SU-DHL-6 (cell line): ENCODE measurements at regions not wholly inside any gene's neighbourhood (a gene's known extent, or its start where the extent isn't known, plus 50 kb on each side); places are given as distances from the start of the nearest gene placed in this dataset.

Experiments
- H2AFZ ChIP-seq: fragments of 200-600 bp; sonication (generic); 2 replicates; pipeline ENCODE4 v1.6.1; 2014; ENCODE audit warnings: low read depth, mild to moderate bottlenecking, moderate library complexity, mixed read lengths, antibody characterized with exemption, low read length; ENCODE audit not compliant: severe bottlenecking
- H3F3A ChIP-seq: fragments of 200-600 bp; shearing (Covaris generic); 2 replicates; pipeline ENCODE4 v1.6.0; 2016; ENCODE audit warnings: antibody characterized with exemption, mild to moderate bottlenecking; ENCODE audit not compliant: insufficient read depth
- H3K27ac ChIP-seq: fragments of 200-600 bp; sonication (generic); 2 replicates; pipeline ENCODE4 v1.5.1; 2016; ENCODE audit warnings: low read depth, mild to moderate bottlenecking, low read length, moderate library complexity, mixed read lengths
- H3K27me3 ChIP-seq: fragments of 200-600 bp; sonication (generic), shearing (Covaris generic); 2 replicates; pipeline ENCODE4 v1.6.0; 2014; ENCODE audit warnings: mild to moderate bottlenecking, low read length
- H3K36me3 ChIP-seq: fragments of 200-600 bp; sonication (generic); 2 replicates; pipeline ENCODE4 v1.6.1; 2014; ENCODE audit warnings: mild to moderate bottlenecking, low read length, mixed read lengths
- H3K4me2 ChIP-seq: fragments of 300-600, 200-600 bp; shearing (Covaris generic), sonication (generic); 2 replicates; pipeline ENCODE4 v1.6.0; 2014; ENCODE audit warnings: low read length, low read depth, mild to moderate bottlenecking; ENCODE audit not compliant: poor library complexity, severe bottlenecking
- H3K4me3 ChIP-seq: fragments of 200-600 bp; sonication (generic); 2 replicates; pipeline ENCODE4 v1.5.1; 2014; ENCODE audit warnings: antibody characterized with exemption, low read length, mild to moderate bottlenecking, mixed read lengths; ENCODE audit not compliant: insufficient read depth, poor library complexity, severe bottlenecking
- H3K79me2 ChIP-seq: fragments of 200-600 bp; sonication (generic); 2 replicates; pipeline ENCODE4 v1.6.1; 2014; ENCODE audit warnings: mild to moderate bottlenecking, low read length, moderate library complexity; ENCODE audit not compliant: insufficient read depth
- H3K9ac ChIP-seq: fragments of 200-600 bp; sonication (generic); 2 replicates; pipeline ENCODE4 v1.7.0; 2014; ENCODE audit warnings: mild to moderate bottlenecking, low read length
- H3K9me2 ChIP-seq: fragments of 200-600 bp; sonication (generic); replicated peaks from 2 replicates; pipeline ENCODE4 v1.6.1; 2014; ENCODE audit warnings: low read length; ENCODE audit not compliant: insufficient read depth
- H3K9me3 ChIP-seq: fragments of 200-600 bp; sonication (generic); 2 replicates; pipeline ENCODE4 v1.6.1; 2014; ENCODE audit warnings: low read length, mixed read lengths; ENCODE audit not compliant: insufficient read depth
- H4K20me1 ChIP-seq: fragments of 200-600 bp; sonication (generic); 2 replicates; pipeline ENCODE4 v1.6.1; 2014; ENCODE audit warnings: low read depth, mild to moderate bottlenecking, antibody characterized with exemption, low read length, moderate library complexity, mixed read lengths
- CTCF ChIP-seq: fragments of 200-600 bp; sonication (generic); IDR thresholded peaks from one replicate; pipeline ENCODE4 v1.5.1; 2017; ENCODE audit warnings: antibody characterized with exemption, mild to moderate bottlenecking, low read length, moderate library complexity; ENCODE audit not compliant: insufficient read depth, poor library complexity, severe bottlenecking
- EZH2phosphoT487 ChIP-seq: fragments of 200-600 bp; sonication (generic), shearing (Covaris generic); conservative IDR thresholded peaks from 2 replicates; pipeline ENCODE4 v1.6.1; 2018; ENCODE audit warnings: mild to moderate bottlenecking, antibody characterized with exemption, low read length, moderate library complexity, mixed read lengths

DNA sequence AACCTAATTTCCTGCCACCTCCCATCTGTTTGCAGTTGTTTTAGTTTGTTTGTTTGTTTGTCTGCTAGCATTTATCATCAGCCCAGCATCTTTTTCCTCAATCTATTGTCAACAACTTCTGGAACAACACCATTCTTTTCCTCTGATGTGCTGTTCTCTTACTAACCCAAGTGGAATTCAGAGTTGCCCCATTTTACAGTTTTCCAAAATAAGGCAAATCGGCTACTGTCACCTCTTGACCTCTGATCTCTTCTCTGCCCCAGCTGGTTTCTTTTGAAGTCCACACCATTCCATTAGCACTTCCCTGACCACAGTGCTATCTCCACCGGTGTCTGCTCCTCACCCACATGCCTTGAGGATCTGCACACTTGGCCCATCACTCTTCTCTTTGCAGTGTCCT is 102.4 kb downstream of the EFNB2 start:
- Histone ChIP-seq H3K4me2 (no peak overlapping the region), H4K20me1 (no peaks in the 10 kb centered on the region), H3K27me3 (no peaks in the 10 kb centered on the region), H3K9me2 (no peaks in the 10 kb centered on the region), H3K79me2 (no peaks in the 10 kb centered on the region), H3K36me3 (no peaks in the 10 kb centered on the region), H3K9me3 (no peaks in the 10 kb centered on the region), H2AFZ (no peak overlapping the region), H3K27ac (no peak overlapping the region), H3F3A (no peaks in the 10 kb centered on the region), H3K9ac (no peak overlapping the region), H3K4me3 (no peak overlapping the region)
- TF ChIP-seq CTCF (no peak), EZH2phosphoT487 (no peak)

GRCh38 chr13:106432636-106433035 is 102.8 kb downstream of the EFNB2 start:
- no peaks in the 10 kb centered on the region for H3K36me3 ChIP-seq
- no peaks in the 10 kb centered on the region for H3K9me3 ChIP-seq
- no peak overlapping the region for H3K4me3 ChIP-seq
- H3K27ac ChIP-seq, result no peak overlapping the region
- no peaks in the 10 kb centered on the region for H3K79me2 ChIP-seq
- no peaks in the 10 kb centered on the region for H3K27me3 ChIP-seq
- H4K20me1 ChIP-seq, result no peaks in the 10 kb centered on the region
- no peak overlapping the region for H2AFZ ChIP-seq
- no peaks in the 10 kb centered on the region for H3F3A ChIP-seq
- no peaks in the 10 kb centered on the region for H3K9me2 ChIP-seq
- TF ChIP-seq EZH2phosphoT487, result no peak
- no peak for TF ChIP-seq CTCF
- H3K4me2 ChIP-seq, result no peak overlapping the region
- H3K9ac ChIP-seq, result no peak overlapping the region

DNA sequence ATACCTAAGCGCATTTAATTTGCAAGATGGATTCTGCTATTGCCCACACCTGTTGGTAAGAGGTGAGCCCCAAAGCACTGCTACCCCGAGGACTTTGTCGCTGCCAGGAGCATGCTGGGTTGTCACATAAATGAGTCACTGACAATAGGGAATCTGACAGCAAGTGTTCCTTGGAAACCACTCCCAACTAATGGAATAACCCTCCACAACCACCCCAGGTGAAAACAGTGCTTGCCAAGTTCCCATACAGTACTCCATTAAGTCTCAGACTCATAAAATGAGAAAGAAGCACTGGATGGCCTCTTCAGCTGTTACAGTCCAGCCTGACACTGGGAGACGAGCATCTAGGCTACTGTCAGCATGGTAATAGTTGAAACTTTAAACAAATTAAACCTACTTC is 108.6 kb downstream of the EFNB2 start:
- Histone ChIP-seq H3F3A (no peaks in the 10 kb centered on the region), H2AFZ (no peak overlapping the region), H3K9ac (no peak overlapping the region), H3K4me3 (no peak overlapping the region), H3K27me3 (no peaks in the 10 kb centered on the region), H4K20me1 (no peaks in the 10 kb centered on the region), H3K9me2 (no peaks in the 10 kb centered on the region), H3K4me2 (no peak overlapping the region), H3K9me3 (no peaks in the 10 kb centered on the region), H3K79me2 (no peaks in the 10 kb centered on the region), H3K27ac (no peak overlapping the region), H3K36me3 (no peaks in the 10 kb centered on the region)
- TF ChIP-seq CTCF, result no peak
- TF ChIP-seq EZH2phosphoT487, result no peak

- no peaks in the 10 kb centered on the region for H3K9me2 ChIP-seq
- TF ChIP-seq EZH2phosphoT487 (no peak), CTCF (no peak)
- no peaks in the 10 kb centered on the region for H3F3A ChIP-seq
- H3K4me2 ChIP-seq, result no peak overlapping the region
- H2AFZ ChIP-seq, result no peak overlapping the region
- no peaks in the 10 kb centered on the region for H3K79me2 ChIP-seq
- H3K4me3 ChIP-seq, result no peak overlapping the region
- no peaks in the 10 kb centered on the region for H4K20me1 ChIP-seq
- H3K9me3 ChIP-seq, result no peaks in the 10 kb centered on the region
- no peaks in the 10 kb centered on the region for H3K27me3 ChIP-seq
- no peak overlapping the region for H3K9ac ChIP-seq
- H3K36me3 ChIP-seq, result no peaks in the 10 kb centered on the region
- no peak overlapping the region for H3K27ac ChIP-seq
Observed at GRCh38 chr13:106425661-106426060, 109.8 kb downstream of the EFNB2 start.
